ENCODE measurements at regions not wholly inside any gene's neighbourhood (a gene's known extent, or its start where the extent isn't known, plus 50 kb on each side); places are given as distances from the start of the nearest gene placed in this dataset.

DNA sequence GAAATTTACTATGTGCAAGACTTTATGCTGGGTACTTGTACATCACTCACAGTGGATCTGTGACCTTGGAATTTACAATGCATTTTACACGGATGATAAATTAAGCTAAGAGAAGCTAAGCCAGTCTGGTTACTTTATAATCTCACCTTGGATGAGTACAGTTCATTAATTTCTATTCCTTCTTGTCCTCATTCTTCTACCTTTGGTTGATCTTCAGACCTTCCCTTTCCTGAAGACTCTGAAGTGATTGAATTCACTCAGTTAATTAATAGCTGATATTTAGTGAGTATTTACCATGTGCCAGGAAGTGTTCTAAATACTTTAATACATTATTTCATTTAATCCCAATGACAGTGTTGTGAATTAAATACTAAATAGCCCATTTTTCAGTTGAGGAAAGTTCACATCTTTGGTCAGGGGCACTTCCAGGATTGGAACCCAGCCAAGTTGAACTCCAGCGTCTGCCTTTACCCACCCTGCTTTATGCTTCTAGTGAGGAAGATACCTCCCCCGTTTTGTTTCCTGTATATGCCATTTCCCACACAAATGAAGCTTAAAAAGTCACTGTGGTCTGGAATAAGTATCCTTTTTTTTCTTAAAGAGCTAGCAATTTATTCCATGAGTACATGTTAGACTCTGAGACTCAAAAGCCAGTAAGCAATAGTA lies 146.6 kb downstream of the TLR5 start:
- peak; percentile 76 for DNase-seq (ENCODE audit: low read depth)

GRCh38 chr1:223000632-223001031 lies 142.4 kb downstream of the TLR5 start:
- DNase-seq (ENCODE audit: low read depth): no peak
- no peak overlapping the region for H3K4me3 ChIP-seq (ENCODE audit: low read depth, low read length)
- TF ChIP-seq CTCF (conservative IDR thresholded peaks at IDR 0.05; ENCODE audit: low read depth, low read length): no peak

More for the DNA sequence above, 146.6 kb downstream of the TLR5 start:
- H3K4me3 ChIP-seq (ENCODE audit: low read depth, low read length): no peak overlapping the region
- TF ChIP-seq CTCF (conservative IDR thresholded peaks at IDR 0.05; ENCODE audit: low read depth, low read length): no peak

DNA sequence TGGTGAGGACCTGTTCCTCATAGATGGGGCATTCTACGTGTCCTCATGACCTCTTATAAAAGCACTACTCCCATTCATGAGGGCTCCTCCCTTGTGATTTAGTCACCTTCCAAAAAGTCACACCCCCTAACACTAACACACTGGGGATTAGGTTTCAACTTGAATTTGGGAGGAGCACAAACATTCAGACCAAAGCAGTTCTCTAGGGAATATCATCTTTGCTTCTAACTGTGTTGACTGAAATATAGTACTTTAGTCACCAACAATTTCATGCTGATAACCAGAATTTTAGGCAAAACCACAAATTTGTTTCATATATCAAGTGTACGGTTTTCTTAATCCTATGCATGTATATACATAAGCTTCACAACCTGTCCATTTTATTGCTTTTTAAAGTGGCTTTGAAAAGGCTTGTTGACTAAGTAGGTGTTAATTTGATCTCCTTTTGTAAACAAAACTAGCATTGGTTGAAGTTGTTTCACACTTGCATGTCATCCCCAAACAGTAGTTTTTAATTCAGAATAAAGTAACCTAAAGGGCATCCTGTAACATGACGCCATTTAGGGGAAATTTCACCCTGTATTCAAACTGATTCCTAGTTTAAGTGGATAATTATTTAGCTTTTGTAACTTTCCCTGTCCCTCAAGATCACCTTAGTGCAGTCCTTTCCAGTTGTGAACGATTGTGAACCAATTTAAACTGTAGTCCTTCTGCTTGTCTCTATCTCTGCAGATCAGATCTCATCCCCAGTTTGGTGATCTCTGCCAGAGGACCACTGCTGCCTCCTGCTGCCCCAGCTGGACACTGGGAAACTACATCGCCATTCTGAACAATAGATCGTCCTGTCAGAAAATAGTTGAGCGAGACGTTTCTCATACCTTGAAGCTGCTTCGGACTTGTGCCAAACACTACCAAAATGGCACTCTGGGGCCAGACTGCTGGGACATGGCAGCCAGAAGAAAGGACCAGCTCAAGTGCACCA lies 141.1 kb downstream of the TLR5 start:
- TF ChIP-seq CTCF (conservative IDR thresholded peaks at IDR 0.05; ENCODE audit: low read depth, low read length): peak; percentile 44
- no peak overlapping the region for H3K4me3 ChIP-seq (ENCODE audit: low read depth, low read length)
- no peak for DNase-seq (ENCODE audit: low read depth)

GRCh38 chr1:223003549-223003948 lies 139.5 kb downstream of the TLR5 start:
- H3K4me3 ChIP-seq (ENCODE audit: low read depth, low read length): no peak overlapping the region
- no peak for TF ChIP-seq CTCF (conservative IDR thresholded peaks at IDR 0.05; ENCODE audit: low read depth, low read length)
- no peak for DNase-seq (ENCODE audit: low read depth)

DNA sequence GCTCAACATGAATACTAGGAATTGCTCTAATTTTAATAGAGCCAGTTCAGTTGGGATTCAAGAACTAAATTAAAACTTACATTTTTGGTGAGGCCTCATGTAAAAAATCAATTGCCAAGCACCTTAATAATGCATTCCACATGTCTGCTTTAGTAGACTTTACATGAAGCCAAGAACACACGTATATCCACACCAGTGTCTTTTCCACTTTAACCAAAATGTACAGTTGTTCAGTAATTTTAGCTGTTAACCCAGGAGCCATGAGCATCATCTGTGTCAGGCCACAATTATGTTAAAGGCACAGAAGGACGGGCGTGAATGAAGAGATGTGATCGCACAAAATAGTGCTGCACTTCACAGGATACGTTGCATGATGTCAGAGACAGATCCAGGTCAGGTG lies 136.7 kb downstream of the TLR5 start:
- TF ChIP-seq CTCF (conservative IDR thresholded peaks at IDR 0.05; ENCODE audit: low read depth, low read length): no peak

DNA sequence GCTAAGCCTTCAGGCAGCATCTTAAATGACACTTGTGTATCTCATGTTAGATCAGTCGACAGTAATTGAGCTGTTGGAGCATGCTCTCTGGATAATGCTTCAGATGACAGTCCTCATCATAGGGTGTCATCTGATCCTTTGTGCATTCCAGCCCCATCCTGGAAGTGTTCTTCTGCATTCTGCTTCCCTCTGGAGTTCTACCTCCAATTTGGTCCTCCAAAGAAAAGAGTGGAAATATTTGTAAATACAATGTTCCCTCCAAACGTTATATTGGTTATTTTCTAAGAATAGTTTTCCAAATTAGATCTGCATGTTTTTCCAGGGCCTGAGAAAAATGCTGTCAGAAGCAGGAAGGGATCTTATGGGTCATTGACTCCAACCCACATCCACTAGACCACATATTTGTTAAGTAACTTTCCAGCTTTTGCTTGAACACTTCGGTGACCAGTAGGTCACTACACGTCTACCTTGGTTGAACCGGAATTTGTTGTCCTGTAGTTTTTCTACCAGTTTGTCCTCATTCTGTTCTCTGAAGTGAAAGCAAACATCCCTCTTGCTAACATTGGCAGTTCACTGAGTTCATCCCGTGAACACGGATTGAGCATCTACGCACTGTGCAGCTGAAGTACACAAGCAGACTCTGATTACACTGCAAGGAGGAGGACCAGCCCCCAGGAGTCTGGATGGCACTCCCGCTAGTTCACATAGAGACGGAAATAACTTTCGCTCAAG lies 136.0 kb downstream of the TLR5 start:
- no peak for TF ChIP-seq CTCF (conservative IDR thresholded peaks at IDR 0.05; ENCODE audit: low read depth, low read length)
- peak overlapping the region; percentile 27 for H3K4me3 ChIP-seq (ENCODE audit: low read depth, low read length)
- DNase-seq (ENCODE audit: low read depth): peak; percentile 93

More for the DNA sequence above, 136.7 kb downstream of the TLR5 start:
- DNase-seq (ENCODE audit: low read depth): no peak
- no peak overlapping the region for H3K4me3 ChIP-seq (ENCODE audit: low read depth, low read length)
